GM23338 (cell line): ENCODE measurements at regions not wholly inside any gene's neighbourhood (a gene's known extent, or its start where the extent isn't known, plus 50 kb on each side); places are given as distances from the start of the nearest gene placed in this dataset.
"Not testable (repeated sequence)": the region's sequence is repeated elsewhere in the genome, so short reads cannot be mapped to it uniquely, and the experiment has no call there.

Experiments used
- ATAC-seq: fragments of 200-7000 bp; cut with Tn5 transposase; 3 replicates; pipeline ENCODE4 v1.9.1; 2020
- DNase-seq: peaks from one replicate; pipeline ENCODE4 v3.0.0-alpha.2; 2015; ENCODE audit warnings: low spot score
- H2AFZ ChIP-seq: fragments of 200-600 bp; sonication (generic); 2 replicates; pipeline ENCODE4 v1.8.0; 2016; ENCODE audit warnings: antibody characterized with exemption, mild to moderate bottlenecking, moderate library complexity
- H3F3A ChIP-seq: fragments of 200-600 bp; sonication (generic); replicated peaks from 2 replicates; pipeline ENCODE4 v1.8.0; 2017; ENCODE audit warnings: antibody characterized with exemption, mixed run types, low read depth
- H3K27ac ChIP-seq: fragments of 200-600 bp; sonication (generic); 2 replicates; pipeline ENCODE4 v1.6.1; 2016; ENCODE audit warnings: low read depth
- H3K27me3 ChIP-seq: fragments of 200-600 bp; sonication (generic); 2 replicates; pipeline ENCODE4 v1.8.0; 2016; ENCODE audit warnings: mild to moderate bottlenecking, mixed run types, moderate library complexity; ENCODE audit not compliant: insufficient read depth
- H3K36me3 ChIP-seq: fragments of 200-600 bp; sonication (generic); 2 replicates; pipeline ENCODE4 v1.8.0; 2016; ENCODE audit warnings: mild to moderate bottlenecking; ENCODE audit not compliant: insufficient read depth
- H3K4me1 ChIP-seq: fragments of 200-600 bp; sonication (generic); 2 replicates; pipeline ENCODE4 v1.8.0; 2016; ENCODE audit warnings: mild to moderate bottlenecking, moderate library complexity; ENCODE audit not compliant: insufficient read depth
- H3K4me2 ChIP-seq: fragments of 200-600 bp; sonication (generic); 2 replicates; pipeline ENCODE4 v1.7.1; 2017; ENCODE audit warnings: mixed run types
- H3K4me3 ChIP-seq: fragments of 200-600 bp; sonication (generic); 2 replicates; pipeline ENCODE4 v1.6.1; 2016; ENCODE audit warnings: mixed run types
- H3K79me2 ChIP-seq: fragments of 200-600 bp; sonication (generic); replicated peaks from 2 replicates; pipeline ENCODE4 v1.8.0; 2017; ENCODE audit warnings: mild to moderate bottlenecking; ENCODE audit not compliant: insufficient read depth
- H3K9me2 ChIP-seq: fragments of 200-600 bp; sonication (generic); 2 replicates; pipeline ENCODE4 v1.8.0; 2017; ENCODE audit not compliant: insufficient read depth
- H4K20me1 ChIP-seq: fragments of 200-600 bp; sonication (generic); replicated peaks from 2 replicates; pipeline ENCODE4 v1.8.0; 2017; ENCODE audit warnings: mild to moderate bottlenecking; ENCODE audit not compliant: insufficient read depth
- H3K27ac Mint-ChIP-seq: 2 replicates; pipeline ENCODE4 v1.8.0; 2020; ENCODE audit warnings: inconsistent platforms, mild to moderate bottlenecking, moderate library complexity, mixed read lengths
- H3K27me3 Mint-ChIP-seq: 3 replicates; pipeline ENCODE4 v1.8.0; 2022; ENCODE audit warnings: low read depth, mild to moderate bottlenecking, moderate library complexity, mixed read lengths, inconsistent platforms; ENCODE audit not compliant: insufficient read depth, poor library complexity
- H3K36me3 Mint-ChIP-seq: 3 replicates; pipeline ENCODE4 v1.8.0; 2021; ENCODE audit warnings: low read depth, mild to moderate bottlenecking, inconsistent platforms, moderate library complexity, mixed read lengths
- H3K4me1 Mint-ChIP-seq: 3 replicates; pipeline ENCODE4 v1.8.0; 2020; ENCODE audit warnings: mild to moderate bottlenecking, inconsistent platforms, mixed read lengths
- H3K4me3 Mint-ChIP-seq: 3 replicates; pipeline ENCODE4 v1.8.0; 2021; ENCODE audit warnings: moderate library complexity, mild to moderate bottlenecking, inconsistent platforms, mixed read lengths
- H3K9me3 Mint-ChIP-seq: 3 replicates; pipeline ENCODE4 v1.8.0; 2020; ENCODE audit warnings: moderate library complexity, mild to moderate bottlenecking, inconsistent platforms, mixed read lengths
- EZH2phosphoT487 ChIP-seq: fragments of 200-600 bp; sonication (generic); IDR thresholded peaks from one replicate; pipeline ENCODE4 v1.8.1; 2018; ENCODE audit warnings: antibody characterized with exemption; ENCODE audit not compliant: unreplicated experiment
- JUNB ChIP-seq: IDR thresholded peaks from one replicate; pipeline ENCODE4 v1.6.1; 2016; ENCODE audit warnings: antibody characterized with exemption; ENCODE audit not compliant: unreplicated experiment
- REST ChIP-seq: IDR thresholded peaks from one replicate; pipeline ENCODE4 v1.6.1; 2018; ENCODE audit warnings: antibody characterized with exemption; ENCODE audit not compliant: unreplicated experiment
- STAT1 ChIP-seq: IDR thresholded peaks from one replicate; pipeline ENCODE4 v1.6.1; 2016; ENCODE audit warnings: antibody characterized with exemption; ENCODE audit not compliant: unreplicated experiment
- ZNF331 ChIP-seq: fragments of 250-450 bp; sonication (Bioruptor Pico); IDR thresholded peaks from 2 replicates; pipeline ENCODE4 v1.5.0; 2020; ENCODE audit warnings: low read depth, mild to moderate bottlenecking, moderate library complexity
- TF ChIP-seq, protein P1 (sequence below), 2 experiments: fragments of 200-600 bp in 1 of 2; sonication (generic) in 1 of 2; conservative IDR thresholded peaks; 2 replicates each; pipeline versions ENCODE4 v1.5.1 to v1.6.1; 2016 to 2017; ENCODE audit warnings: antibody characterized with exemption in 2 of 2, low read depth in 2 of 2, mild to moderate bottlenecking in 2 of 2, moderate library complexity in 1 of 2
- TF ChIP-seq, protein P2 (sequence below): fragments of 250-450 bp; sonication (Bioruptor Pico); IDR thresholded peaks from 2 replicates; pipeline ENCODE4 v1.5.0; 2020; ENCODE audit warnings: mild to moderate bottlenecking, moderate library complexity

GRCh38 chr6:984031-984430, 291.1 kb upstream of the EXOC2 start (continued):
- TF ChIP-seq REST (no peak), JUNB (no peak), EZH2phosphoT487 (no peak), ZNF331 (CRISPR knock-in tag) (no peak), STAT1 (no peak)
- TF ChIP-seq, protein P1, sequence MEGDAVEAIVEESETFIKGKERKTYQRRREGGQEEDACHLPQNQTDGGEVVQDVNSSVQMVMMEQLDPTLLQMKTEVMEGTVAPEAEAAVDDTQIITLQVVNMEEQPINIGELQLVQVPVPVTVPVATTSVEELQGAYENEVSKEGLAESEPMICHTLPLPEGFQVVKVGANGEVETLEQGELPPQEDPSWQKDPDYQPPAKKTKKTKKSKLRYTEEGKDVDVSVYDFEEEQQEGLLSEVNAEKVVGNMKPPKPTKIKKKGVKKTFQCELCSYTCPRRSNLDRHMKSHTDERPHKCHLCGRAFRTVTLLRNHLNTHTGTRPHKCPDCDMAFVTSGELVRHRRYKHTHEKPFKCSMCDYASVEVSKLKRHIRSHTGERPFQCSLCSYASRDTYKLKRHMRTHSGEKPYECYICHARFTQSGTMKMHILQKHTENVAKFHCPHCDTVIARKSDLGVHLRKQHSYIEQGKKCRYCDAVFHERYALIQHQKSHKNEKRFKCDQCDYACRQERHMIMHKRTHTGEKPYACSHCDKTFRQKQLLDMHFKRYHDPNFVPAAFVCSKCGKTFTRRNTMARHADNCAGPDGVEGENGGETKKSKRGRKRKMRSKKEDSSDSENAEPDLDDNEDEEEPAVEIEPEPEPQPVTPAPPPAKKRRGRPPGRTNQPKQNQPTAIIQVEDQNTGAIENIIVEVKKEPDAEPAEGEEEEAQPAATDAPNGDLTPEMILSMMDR (conservative IDR thresholded peaks at IDR 0.05; ENCODE audit: low read depth in 2 of 2): no peak

DNA sequence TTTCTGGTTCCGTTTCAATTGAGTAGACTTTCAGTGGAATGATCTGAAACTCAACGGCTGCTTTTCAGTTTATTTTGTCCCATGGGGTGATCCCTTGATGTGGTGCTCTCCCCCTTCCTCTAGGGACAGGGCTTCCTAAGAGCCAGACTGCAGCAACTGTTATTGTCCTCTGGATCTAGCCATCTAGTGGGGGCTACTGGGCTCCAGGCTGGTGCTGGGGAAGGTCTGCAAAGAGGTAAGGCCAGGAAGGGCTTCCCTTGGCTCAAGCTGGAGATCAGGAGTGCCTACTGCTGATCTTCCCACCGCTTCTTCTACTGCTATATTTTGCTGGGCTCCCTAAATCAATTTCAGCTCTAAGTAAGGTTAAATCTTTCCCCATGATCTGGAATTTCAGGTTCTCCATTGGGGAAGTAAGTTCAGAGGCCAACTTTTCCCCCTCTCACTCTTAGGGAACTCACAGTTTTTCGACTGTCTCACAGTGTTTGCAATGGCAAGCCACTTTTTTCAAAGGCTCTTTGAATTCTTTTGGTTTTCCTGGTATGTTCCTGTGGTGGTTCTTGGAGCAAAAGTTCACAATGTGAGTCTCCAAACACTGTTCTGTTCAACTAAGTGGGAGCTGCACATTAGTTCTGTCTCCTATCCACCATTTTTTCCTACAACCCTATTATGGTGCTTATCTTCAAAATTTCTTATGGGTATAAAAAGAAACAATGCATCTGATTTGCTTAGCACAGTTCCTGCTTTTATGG, 286.2 kb upstream of the EXOC2 start:
- Histone ChIP-seq H3K9me2 (peaks cover 13% of the 10 kb centered on the region; the same call in 1 of the 2 replicates), H3F3A (no peaks in the 10 kb centered on the region), H3K4me1 (peaks cover 4% of the 10 kb centered on the region; the same call in 1 of the 2 replicates), H4K20me1 (no peaks in the 10 kb centered on the region), H3K4me3 (no peak overlapping the region), H3K79me2 (no peaks in the 10 kb centered on the region), H3K4me2 (0 out of 2 replicates have a peak overlapping the region, but pooled peaks have one; percentile 24), H3K36me3 (peaks cover 7% of the 10 kb centered on the region; the same call in 1 of the 2 replicates), H2AFZ (peak overlapping the region; percentile 34; the same call in 1 of the 2 replicates), H3K27ac (no peak overlapping the region), H3K27me3 (no peaks in the 10 kb centered on the region)
- TF ChIP-seq STAT1: no peak
- TF ChIP-seq, protein P2, sequence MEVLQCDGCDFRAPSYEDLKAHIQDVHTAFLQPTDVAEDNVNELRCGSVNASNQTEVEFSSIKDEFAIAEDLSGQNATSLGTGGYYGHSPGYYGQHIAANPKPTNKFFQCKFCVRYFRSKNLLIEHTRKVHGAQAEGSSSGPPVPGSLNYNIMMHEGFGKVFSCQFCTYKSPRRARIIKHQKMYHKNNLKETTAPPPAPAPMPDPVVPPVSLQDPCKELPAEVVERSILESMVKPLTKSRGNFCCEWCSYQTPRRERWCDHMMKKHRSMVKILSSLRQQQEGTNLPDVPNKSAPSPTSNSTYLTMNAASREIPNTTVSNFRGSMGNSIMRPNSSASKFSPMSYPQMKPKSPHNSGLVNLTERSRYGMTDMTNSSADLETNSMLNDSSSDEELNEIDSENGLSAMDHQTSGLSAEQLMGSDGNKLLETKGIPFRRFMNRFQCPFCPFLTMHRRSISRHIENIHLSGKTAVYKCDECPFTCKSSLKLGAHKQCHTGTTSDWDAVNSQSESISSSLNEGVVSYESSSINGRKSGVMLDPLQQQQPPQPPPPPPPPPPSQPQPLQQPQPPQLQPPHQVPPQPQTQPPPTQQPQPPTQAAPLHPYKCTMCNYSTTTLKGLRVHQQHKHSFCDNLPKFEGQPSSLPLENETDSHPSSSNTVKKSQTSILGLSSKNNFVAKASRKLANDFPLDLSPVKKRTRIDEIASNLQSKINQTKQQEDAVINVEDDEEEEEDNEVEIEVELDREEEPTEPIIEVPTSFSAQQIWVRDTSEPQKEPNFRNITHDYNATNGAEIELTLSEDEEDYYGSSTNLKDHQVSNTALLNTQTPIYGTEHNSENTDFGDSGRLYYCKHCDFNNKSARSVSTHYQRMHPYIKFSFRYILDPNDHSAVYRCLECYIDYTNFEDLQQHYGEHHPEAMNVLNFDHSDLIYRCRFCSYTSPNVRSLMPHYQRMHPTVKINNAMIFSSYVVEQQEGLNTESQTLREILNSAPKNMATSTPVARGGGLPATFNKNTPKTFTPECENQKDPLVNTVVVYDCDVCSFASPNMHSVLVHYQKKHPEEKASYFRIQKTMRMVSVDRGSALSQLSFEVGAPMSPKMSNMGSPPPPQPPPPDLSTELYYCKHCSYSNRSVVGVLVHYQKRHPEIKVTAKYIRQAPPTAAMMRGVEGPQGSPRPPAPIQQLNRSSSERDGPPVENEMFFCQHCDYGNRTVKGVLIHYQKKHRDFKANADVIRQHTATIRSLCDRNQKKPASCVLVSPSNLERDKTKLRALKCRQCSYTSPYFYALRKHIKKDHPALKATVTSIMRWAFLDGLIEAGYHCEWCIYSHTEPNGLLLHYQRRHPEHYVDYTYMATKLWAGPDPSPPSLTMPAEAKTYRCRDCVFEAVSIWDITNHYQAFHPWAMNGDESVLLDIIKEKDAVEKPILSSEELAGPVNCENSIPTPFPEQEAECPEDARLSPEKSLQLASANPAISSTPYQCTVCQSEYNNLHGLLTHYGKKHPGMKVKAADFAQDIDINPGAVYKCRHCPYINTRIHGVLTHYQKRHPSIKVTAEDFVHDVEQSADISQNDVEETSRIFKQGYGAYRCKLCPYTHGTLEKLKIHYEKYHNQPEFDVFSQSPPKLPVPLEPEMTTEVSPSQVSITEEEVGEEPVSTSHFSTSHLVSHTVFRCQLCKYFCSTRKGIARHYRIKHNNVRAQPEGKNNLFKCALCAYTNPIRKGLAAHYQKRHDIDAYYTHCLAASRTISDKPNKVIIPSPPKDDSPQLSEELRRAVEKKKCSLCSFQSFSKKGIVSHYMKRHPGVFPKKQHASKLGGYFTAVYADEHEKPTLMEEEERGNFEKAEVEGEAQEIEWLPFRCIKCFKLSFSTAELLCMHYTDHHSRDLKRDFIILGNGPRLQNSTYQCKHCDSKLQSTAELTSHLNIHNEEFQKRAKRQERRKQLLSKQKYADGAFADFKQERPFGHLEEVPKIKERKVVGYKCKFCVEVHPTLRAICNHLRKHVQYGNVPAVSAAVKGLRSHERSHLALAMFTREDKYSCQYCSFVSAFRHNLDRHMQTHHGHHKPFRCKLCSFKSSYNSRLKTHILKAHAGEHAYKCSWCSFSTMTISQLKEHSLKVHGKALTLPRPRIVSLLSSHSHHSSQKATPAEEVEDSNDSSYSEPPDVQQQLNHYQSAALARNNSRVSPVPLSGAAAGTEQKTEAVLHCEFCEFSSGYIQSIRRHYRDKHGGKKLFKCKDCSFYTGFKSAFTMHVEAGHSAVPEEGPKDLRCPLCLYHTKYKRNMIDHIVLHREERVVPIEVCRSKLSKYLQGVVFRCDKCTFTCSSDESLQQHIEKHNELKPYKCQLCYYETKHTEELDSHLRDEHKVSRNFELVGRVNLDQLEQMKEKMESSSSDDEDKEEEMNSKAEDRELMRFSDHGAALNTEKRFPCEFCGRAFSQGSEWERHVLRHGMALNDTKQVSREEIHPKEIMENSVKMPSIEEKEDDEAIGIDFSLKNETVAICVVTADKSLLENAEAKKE (CRISPR knock-in tag): peak; percentile 51; the same call in 1 of the 2 replicates
- Mint-ChIP-seq H3K36me3 (peaks cover 26% of the 10 kb centered on the region; the same call in 2 of the 3 replicates), H3K4me3 (no peak overlapping the region), H3K4me1 (peaks cover 21% of the 10 kb centered on the region), H3K27ac (no peak overlapping the region), H3K27me3 (no peaks in the 10 kb centered on the region), H3K9me3 (peaks cover 46% of the 10 kb centered on the region)
- no peak for ATAC-seq
- no peak for DNase-seq

GRCh38 chr6:977226-977625, 284.3 kb upstream of the EXOC2 start:
- H3K4me2 ChIP-seq, H3K4me3 Mint-ChIP-seq, H3K27ac Mint-ChIP-seq, ATAC-seq, H2AFZ ChIP-seq, H3K27ac ChIP-seq, H3K79me2 ChIP-seq, H3K27me3 ChIP-seq, H3K36me3 ChIP-seq, H3K27me3 Mint-ChIP-seq, H4K20me1 ChIP-seq, H3K4me3 ChIP-seq, H3K4me1 ChIP-seq, H3F3A ChIP-seq, DNase-seq: not testable (repeated sequence)
- peaks cover 21% of the 10 kb centered on the region for H3K4me1 Mint-ChIP-seq
- peaks cover 13% of the 10 kb centered on the region; the same call in 1 of the 2 replicates for H3K9me2 ChIP-seq
- peaks cover 26% of the 10 kb centered on the region; the same call in 2 of the 3 replicates for H3K36me3 Mint-ChIP-seq
- H3K9me3 Mint-ChIP-seq: peaks cover 46% of the 10 kb centered on the region
